ENCODE measurements at regions not wholly inside any gene's neighbourhood (a gene's known extent, or its start where the extent isn't known, plus 50 kb on each side); places are given as distances from the start of the nearest gene placed in this dataset.

- no peak for TF ChIP-seq CREB1 (CRISPR knock-in tag; IDR thresholded peaks at IDR 0.05)
- no peak for TF ChIP-seq CTCF (IDR thresholded peaks at IDR 0.05)
- no peak for TF ChIP-seq ZNF138 (CRISPR knock-in tag; conservative IDR thresholded peaks at IDR 0.05)
- TF ChIP-seq, protein P1, sequence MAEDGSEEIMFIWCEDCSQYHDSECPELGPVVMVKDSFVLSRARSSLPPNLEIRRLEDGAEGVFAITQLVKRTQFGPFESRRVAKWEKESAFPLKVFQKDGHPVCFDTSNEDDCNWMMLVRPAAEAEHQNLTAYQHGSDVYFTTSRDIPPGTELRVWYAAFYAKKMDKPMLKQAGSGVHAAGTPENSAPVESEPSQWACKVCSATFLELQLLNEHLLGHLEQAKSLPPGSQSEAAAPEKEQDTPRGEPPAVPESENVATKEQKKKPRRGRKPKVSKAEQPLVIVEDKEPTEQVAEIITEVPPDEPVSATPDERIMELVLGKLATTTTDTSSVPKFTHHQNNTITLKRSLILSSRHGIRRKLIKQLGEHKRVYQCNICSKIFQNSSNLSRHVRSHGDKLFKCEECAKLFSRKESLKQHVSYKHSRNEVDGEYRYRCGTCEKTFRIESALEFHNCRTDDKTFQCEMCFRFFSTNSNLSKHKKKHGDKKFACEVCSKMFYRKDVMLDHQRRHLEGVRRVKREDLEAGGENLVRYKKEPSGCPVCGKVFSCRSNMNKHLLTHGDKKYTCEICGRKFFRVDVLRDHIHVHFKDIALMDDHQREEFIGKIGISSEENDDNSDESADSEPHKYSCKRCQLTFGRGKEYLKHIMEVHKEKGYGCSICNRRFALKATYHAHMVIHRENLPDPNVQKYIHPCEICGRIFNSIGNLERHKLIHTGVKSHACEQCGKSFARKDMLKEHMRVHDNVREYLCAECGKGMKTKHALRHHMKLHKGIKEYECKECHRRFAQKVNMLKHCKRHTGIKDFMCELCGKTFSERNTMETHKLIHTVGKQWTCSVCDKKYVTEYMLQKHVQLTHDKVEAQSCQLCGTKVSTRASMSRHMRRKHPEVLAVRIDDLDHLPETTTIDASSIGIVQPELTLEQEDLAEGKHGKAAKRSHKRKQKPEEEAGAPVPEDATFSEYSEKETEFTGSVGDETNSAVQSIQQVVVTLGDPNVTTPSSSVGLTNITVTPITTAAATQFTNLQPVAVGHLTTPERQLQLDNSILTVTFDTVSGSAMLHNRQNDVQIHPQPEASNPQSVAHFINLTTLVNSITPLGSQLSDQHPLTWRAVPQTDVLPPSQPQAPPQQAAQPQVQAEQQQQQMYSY (CRISPR knock-in tag; IDR thresholded peaks at IDR 0.05) = no peak
- no peak for TF ChIP-seq FOXK1 (CRISPR knock-in tag; IDR thresholded peaks at IDR 0.05)
Measured at GRCh38 chr18:76679945-76680344, 142.4 kb upstream of the ZNF236 start.
